ENCODE measurements at regions not wholly inside any gene's neighbourhood (a gene's known extent, or its start where the extent isn't known, plus 50 kb on each side); places are given as distances from the start of the nearest gene placed in this dataset.

- Histone ChIP-seq H3K36me3 (ENCODE audit: control insufficient read depth in 2 of 2, extremely low read depth in 1 of 2, insufficient read depth in 2 of 2, low read length in 2 of 2) (no peaks in the 10 kb centered on the region), H3K27ac (ENCODE audit: control insufficient read depth, insufficient read depth, low read length) (no peak overlapping the region), H3K4me2 (ENCODE audit: control insufficient read depth, extremely low read depth, insufficient read depth, low read depth, low read length) (no peak overlapping the region), H3K79me2 (ENCODE audit: control insufficient read depth, insufficient read depth, low read length) (no peaks in the 10 kb centered on the region), H3K4me1 (ENCODE audit: control insufficient read depth, extremely low read depth, insufficient read depth, low read length) (peaks cover 14% of the 10 kb centered on the region), H3K27me3 (ENCODE audit: control insufficient read depth, extremely low read depth, insufficient read depth, low read length) (no peaks in the 10 kb centered on the region), H4K20me1 (ENCODE audit: control insufficient read depth, extremely low read depth, insufficient read depth, low read length) (no peaks in the 10 kb centered on the region), H3K9me1 (ENCODE audit: control insufficient read depth, extremely low read depth, insufficient read depth, low read length) (no peaks in the 10 kb centered on the region), H3K9ac (ENCODE audit: control insufficient read depth, extremely low read depth, insufficient read depth, low read length) (no peak overlapping the region), H2AFZ (ENCODE audit: control insufficient read depth, low read length) (no peak overlapping the region), H3K4me3 (ENCODE audit: control insufficient read depth in 2 of 3, extremely low read depth in 1 of 3, insufficient read depth in 2 of 3, low read depth in 1 of 3, low read length in 3 of 3) (no peak overlapping the region), H3K9me3 (ENCODE audit: control insufficient read depth, low read depth, low read length) (no peaks in the 10 kb centered on the region)
- DNase-seq (ENCODE audit: low read depth, low spot score) (no peak), FAIRE-seq (no peak)
- dilution Hi-C loops (cut with MboI; ENCODE audit: extremely low pct_ligation_motif_present, low sequenced_read_pairs), result no loop called here
- no peak for TF ChIP-seq EZH2 (IDR thresholded peaks at IDR 0.05; ENCODE audit: low read length)
- TF ChIP-seq, protein P1, sequence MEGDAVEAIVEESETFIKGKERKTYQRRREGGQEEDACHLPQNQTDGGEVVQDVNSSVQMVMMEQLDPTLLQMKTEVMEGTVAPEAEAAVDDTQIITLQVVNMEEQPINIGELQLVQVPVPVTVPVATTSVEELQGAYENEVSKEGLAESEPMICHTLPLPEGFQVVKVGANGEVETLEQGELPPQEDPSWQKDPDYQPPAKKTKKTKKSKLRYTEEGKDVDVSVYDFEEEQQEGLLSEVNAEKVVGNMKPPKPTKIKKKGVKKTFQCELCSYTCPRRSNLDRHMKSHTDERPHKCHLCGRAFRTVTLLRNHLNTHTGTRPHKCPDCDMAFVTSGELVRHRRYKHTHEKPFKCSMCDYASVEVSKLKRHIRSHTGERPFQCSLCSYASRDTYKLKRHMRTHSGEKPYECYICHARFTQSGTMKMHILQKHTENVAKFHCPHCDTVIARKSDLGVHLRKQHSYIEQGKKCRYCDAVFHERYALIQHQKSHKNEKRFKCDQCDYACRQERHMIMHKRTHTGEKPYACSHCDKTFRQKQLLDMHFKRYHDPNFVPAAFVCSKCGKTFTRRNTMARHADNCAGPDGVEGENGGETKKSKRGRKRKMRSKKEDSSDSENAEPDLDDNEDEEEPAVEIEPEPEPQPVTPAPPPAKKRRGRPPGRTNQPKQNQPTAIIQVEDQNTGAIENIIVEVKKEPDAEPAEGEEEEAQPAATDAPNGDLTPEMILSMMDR (optimal IDR thresholded peaks at IDR 0.05 in 1 of 3, IDR thresholded peaks at IDR 0.05 in 1 of 3, conservative IDR thresholded peaks at IDR 0.05 in 1 of 3; ENCODE audit: extremely low read depth in 1 of 3, insufficient read depth in 2 of 3, low read length in 3 of 3), result no peak
Measured at GRCh38 chr10:121422096-121422495, 176.1 kb downstream of the FGFR2 start.

DNA sequence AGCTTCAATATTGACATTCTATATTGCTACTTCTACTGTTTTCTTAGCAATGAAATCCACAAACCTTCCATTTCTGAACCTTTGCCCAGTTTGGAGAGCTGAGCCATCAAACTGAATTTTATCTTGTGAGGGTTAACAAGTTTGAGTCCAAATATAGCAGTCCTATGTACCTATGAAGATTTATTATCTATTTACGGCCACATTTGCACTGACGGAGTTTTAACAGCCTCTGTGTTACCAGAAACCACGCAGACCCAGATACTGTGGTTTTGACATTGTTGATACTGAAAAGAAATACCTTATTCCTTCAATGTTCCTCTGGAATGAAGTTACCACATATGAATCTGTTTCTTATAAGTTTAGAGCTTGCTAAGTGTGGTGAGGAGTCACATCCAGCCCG is 172.6 kb downstream of the FGFR2 start:
- Histone ChIP-seq H2AFZ (ENCODE audit: control insufficient read depth, low read length) (no peak overlapping the region), H3K27ac (ENCODE audit: control insufficient read depth, insufficient read depth, low read length) (no peak overlapping the region), H3K9ac (ENCODE audit: control insufficient read depth, extremely low read depth, insufficient read depth, low read length) (no peak overlapping the region), H3K4me2 (ENCODE audit: control insufficient read depth, extremely low read depth, insufficient read depth, low read depth, low read length) (no peak overlapping the region), H3K9me1 (ENCODE audit: control insufficient read depth, extremely low read depth, insufficient read depth, low read length) (no peaks in the 10 kb centered on the region), H4K20me1 (ENCODE audit: control insufficient read depth, extremely low read depth, insufficient read depth, low read length) (no peaks in the 10 kb centered on the region), H3K27me3 (ENCODE audit: control insufficient read depth, extremely low read depth, insufficient read depth, low read length) (no peaks in the 10 kb centered on the region), H3K4me1 (ENCODE audit: control insufficient read depth, extremely low read depth, insufficient read depth, low read length) (peaks cover 6% of the 10 kb centered on the region), H3K4me3 (ENCODE audit: control insufficient read depth in 2 of 3, extremely low read depth in 1 of 3, insufficient read depth in 2 of 3, low read depth in 1 of 3, low read length in 3 of 3) (no peak overlapping the region), H3K9me3 (ENCODE audit: control insufficient read depth, low read depth, low read length) (no peaks in the 10 kb centered on the region), H3K36me3 (ENCODE audit: control insufficient read depth in 2 of 2, extremely low read depth in 1 of 2, insufficient read depth in 2 of 2, low read length in 2 of 2) (no peaks in the 10 kb centered on the region), H3K79me2 (ENCODE audit: control insufficient read depth, insufficient read depth, low read length) (no peaks in the 10 kb centered on the region)
- DNase-seq (ENCODE audit: low read depth, low spot score), result no peak
- dilution Hi-C loops (cut with MboI; ENCODE audit: extremely low pct_ligation_motif_present, low sequenced_read_pairs), result no loop called here
- no peak for FAIRE-seq
- no peak for TF ChIP-seq EZH2 (IDR thresholded peaks at IDR 0.05; ENCODE audit: low read length)
- TF ChIP-seq, protein P1 (optimal IDR thresholded peaks at IDR 0.05 in 1 of 3, IDR thresholded peaks at IDR 0.05 in 1 of 3, conservative IDR thresholded peaks at IDR 0.05 in 1 of 3; ENCODE audit: extremely low read depth in 1 of 3, insufficient read depth in 2 of 3, low read length in 3 of 3), result no peak
